ENCODE measurements at regions not wholly inside any gene's neighbourhood (a gene's known extent, or its start where the extent isn't known, plus 50 kb on each side); places are given as distances from the start of the nearest gene placed in this dataset.

DNA sequence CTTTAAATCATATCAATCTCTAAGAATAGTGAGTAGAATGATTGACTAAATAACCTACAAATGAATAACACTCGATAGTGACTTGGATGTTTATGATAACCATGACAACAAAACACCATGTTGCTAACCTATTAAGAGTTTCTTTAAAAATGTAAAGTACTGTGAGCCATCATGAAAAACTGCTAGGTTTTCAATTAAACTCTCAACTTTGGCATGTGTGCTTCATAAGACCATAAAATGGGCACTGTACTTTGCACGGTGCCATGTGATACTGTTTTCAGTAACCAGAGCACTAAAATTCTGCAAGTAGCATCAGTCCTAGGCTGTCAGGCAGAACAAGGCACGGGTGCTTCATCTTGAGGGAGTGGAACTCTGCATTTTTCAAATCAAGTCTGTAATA is 96.2 kb upstream of the TRIM77 start:
- no peak for TF ChIP-seq POLR2A (IDR thresholded peaks at IDR 0.05)
- TF ChIP-seq, protein P1, sequence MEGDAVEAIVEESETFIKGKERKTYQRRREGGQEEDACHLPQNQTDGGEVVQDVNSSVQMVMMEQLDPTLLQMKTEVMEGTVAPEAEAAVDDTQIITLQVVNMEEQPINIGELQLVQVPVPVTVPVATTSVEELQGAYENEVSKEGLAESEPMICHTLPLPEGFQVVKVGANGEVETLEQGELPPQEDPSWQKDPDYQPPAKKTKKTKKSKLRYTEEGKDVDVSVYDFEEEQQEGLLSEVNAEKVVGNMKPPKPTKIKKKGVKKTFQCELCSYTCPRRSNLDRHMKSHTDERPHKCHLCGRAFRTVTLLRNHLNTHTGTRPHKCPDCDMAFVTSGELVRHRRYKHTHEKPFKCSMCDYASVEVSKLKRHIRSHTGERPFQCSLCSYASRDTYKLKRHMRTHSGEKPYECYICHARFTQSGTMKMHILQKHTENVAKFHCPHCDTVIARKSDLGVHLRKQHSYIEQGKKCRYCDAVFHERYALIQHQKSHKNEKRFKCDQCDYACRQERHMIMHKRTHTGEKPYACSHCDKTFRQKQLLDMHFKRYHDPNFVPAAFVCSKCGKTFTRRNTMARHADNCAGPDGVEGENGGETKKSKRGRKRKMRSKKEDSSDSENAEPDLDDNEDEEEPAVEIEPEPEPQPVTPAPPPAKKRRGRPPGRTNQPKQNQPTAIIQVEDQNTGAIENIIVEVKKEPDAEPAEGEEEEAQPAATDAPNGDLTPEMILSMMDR (IDR thresholded peaks at IDR 0.05): no peak
- TF ChIP-seq POLR2AphosphoS5 (IDR thresholded peaks at IDR 0.05): no peak
